T-cell (primary cell): ENCODE measurements at regions not wholly inside any gene's neighbourhood (a gene's known extent, or its start where the extent isn't known, plus 50 kb on each side); places are given as distances from the start of the nearest gene placed in this dataset.

Experiments used
- ATAC-seq, 4 experiments: fragments of 200-7000 bp in 3 of 4; fragments of 150-1000 bp in 1 of 4; cut with Tn5 transposase; replicated peaks in 1 of 4; 1 replicate in 3 of 4; 2 replicates in 1 of 4; pipeline ENCODE4 v1.10.0; 2021; ENCODE audit warnings: moderate library complexity in 3 of 4, mild to moderate bottlenecking in 2 of 4, moderate number of reproducible peaks in 1 of 4
- CTCF ChIA-PET, 2 donors: fragments of 300-600 bp; sonication (Branson Sonifier 250); formaldehyde crosslinking; loops; one replicate each; lab custom pipeline; 2022; ENCODE audit warnings: antibody characterized with exemption in 2 of 2; lab: Charles Lee
- POLR2A ChIA-PET, 2 donors: fragments of 300-600 bp; sonication (Branson Sonifier 250); formaldehyde crosslinking; loops; one replicate each; lab custom pipeline; 2022; ENCODE audit warnings: antibody characterized with exemption in 2 of 2; lab: Charles Lee
- DNase-seq, 35 experiments: peaks; one replicate each; pipeline versions ENCODE4 v3.0.0 to v3.0.0-alpha.2; 2013 to 2023
- H3K27ac ChIP-seq: one replicate; pipeline ENCODE4 v1.5.1; 2013; ENCODE audit warnings: low read length
- H3K27me3 ChIP-seq, 2 experiments: replicated peaks in 1 of 2; 1 replicate in 1 of 2; 2 replicates in 1 of 2; pipeline versions ENCODE4 v1.6.1 to v1.7.0; 2013; ENCODE audit warnings: low read length in 1 of 2, mixed read lengths in 1 of 2; ENCODE audit not compliant: control insufficient read depth in 2 of 2, insufficient read depth in 2 of 2; ENCODE audit errors: extremely low read depth in 1 of 2
- H3K36me3 ChIP-seq, 2 donors: 1 replicate in 1 of 2; 2 replicates in 1 of 2; pipeline versions ENCODE4 v1.6.1 to v1.7.0; 2013; ENCODE audit warnings: low read length in 1 of 2; ENCODE audit not compliant: control insufficient read depth in 2 of 2, insufficient read depth in 1 of 2; ENCODE audit errors: extremely low read depth in 1 of 2
- H3K4me1 ChIP-seq, 2 experiments: 1 replicate in 1 of 2; 2 replicates in 1 of 2; pipeline versions ENCODE4 v1.6.1 to v1.7.0; 2013; ENCODE audit warnings: low read length in 2 of 2, mixed read lengths in 1 of 2; ENCODE audit not compliant: insufficient read depth in 2 of 2, control insufficient read depth in 1 of 2; ENCODE audit errors: extremely low read depth in 1 of 2
- H3K4me3 ChIP-seq, 2 donors: 1 replicate in 1 of 2; 2 replicates in 1 of 2; pipeline versions ENCODE4 v1.5.1 to v1.7.0; 2013; ENCODE audit warnings: mild to moderate bottlenecking in 2 of 2, low read length in 1 of 2, moderate library complexity in 1 of 2; ENCODE audit not compliant: control insufficient read depth in 1 of 2; ENCODE audit errors: extremely low read depth in 1 of 2
- H3K9me3 ChIP-seq: 2 replicates; pipeline ENCODE4 v1.7.0; 2013
- H3K27ac Mint-ChIP-seq, 2 donors: one replicate each; pipeline ENCODE4 v1.8.0; 2020 to 2021; ENCODE audit warnings: mild to moderate bottlenecking in 2 of 2, mixed read lengths in 2 of 2
- H3K27me3 Mint-ChIP-seq, 2 donors: one replicate each; pipeline ENCODE4 v1.8.0; 2021 to 2022; ENCODE audit warnings: mixed read lengths in 2 of 2
- H3K36me3 Mint-ChIP-seq: one replicate; pipeline ENCODE4 v1.8.0; 2021; ENCODE audit warnings: mixed read lengths
- H3K4me1 Mint-ChIP-seq, 3 donors: one replicate each; pipeline ENCODE4 v1.8.0; 2020 to 2022; ENCODE audit warnings: mixed read lengths in 3 of 3, mild to moderate bottlenecking in 1 of 3
- H3K4me3 Mint-ChIP-seq, 3 donors: one replicate each; pipeline ENCODE4 v1.8.0; 2020 to 2022; ENCODE audit warnings: mild to moderate bottlenecking in 3 of 3, mixed read lengths in 3 of 3, moderate library complexity in 3 of 3
- H3K9me3 Mint-ChIP-seq, 3 donors: one replicate each; pipeline ENCODE4 v1.8.0; 2020 to 2022; ENCODE audit warnings: mixed read lengths in 3 of 3
- WGBS: methylation state at CpG from one replicate; pipeline ENCODE4 v1.1.5; 2013; ENCODE audit warnings: missing lambda C conversion rate; ENCODE audit not compliant: insufficient coverage; 5-methylcytosine and 5-hydroxymethylcytosine counted together

DNA sequence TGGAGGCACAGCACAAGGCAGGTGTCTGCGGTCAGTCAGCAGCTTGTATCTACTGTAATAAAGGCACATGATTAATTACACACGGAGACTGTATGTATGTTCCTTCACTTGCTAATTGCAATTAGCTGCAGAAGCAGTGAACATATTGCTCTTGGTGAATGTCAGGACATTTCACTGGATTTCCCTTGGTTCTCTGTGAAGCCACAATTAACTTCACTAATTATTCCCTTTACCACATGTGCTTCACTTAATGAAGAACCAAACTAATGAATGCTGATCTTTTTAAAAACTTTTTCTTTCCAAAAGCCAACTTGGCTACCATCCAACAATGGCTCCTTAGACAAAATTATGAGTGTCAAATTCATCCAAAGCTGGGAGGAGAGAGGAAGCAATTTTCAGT lies 290.7 kb downstream of the ADRA2A start:
- CTCF ChIA-PET = no interaction called here
- no peak overlapping the region for H3K27ac Mint-ChIP-seq
- H3K36me3 ChIP-seq = no peaks in the 10 kb centered on the region

DNA sequence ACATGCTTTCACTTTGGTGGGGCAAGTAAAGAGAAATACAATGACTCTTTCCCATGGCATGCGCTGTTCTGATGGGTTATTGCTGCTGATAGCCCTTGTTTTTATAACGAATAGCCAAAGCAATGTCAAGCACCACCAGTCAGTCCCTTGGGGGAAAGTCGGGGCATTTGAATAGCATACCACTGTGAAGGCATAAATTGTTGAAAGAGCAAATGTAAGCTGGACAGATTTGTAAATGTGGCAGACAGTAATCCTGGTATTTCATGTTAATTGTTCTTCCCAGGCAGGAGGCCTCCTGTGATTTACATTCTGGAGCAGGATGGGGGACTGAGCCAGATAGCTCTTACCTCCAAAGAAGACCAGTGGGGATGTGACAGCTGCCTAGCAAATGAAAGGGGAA lies 293.3 kb downstream of the ADRA2A start:
- Histone ChIP-seq H3K36me3 (no peaks in the 10 kb centered on the region), H3K27ac (no peak overlapping the region), H3K4me3 (no peak overlapping the region), H3K27me3 (peaks cover 0 to 7% of the 10 kb centered on the region in 2 experiments), H3K4me1 (no peaks in the 10 kb centered on the region), H3K9me3 (no peaks in the 10 kb centered on the region)
- peaks cover 19 to 20% of the 10 kb centered on the region in 2 donors for H3K27me3 Mint-ChIP-seq
- H3K4me3 Mint-ChIP-seq = no peak overlapping the region
- no peak overlapping the region for H3K27ac Mint-ChIP-seq
- WGBS = 48% methylated on average over 3 of the region's 3 CpGs
- DNase-seq = no peak
- ChIA-PET POLR2A (no interaction called here), CTCF (no interaction called here)
- H3K36me3 Mint-ChIP-seq = no peaks in the 10 kb centered on the region
- ATAC-seq = no peak
- H3K4me1 Mint-ChIP-seq = no peaks in the 10 kb centered on the region
- no peaks in the 10 kb centered on the region for H3K9me3 Mint-ChIP-seq

More for the DNA sequence above, 290.7 kb downstream of the ADRA2A start:
- Histone ChIP-seq H3K4me1 (no peaks in the 10 kb centered on the region), H3K27ac (no peak overlapping the region), H3K27me3 (peaks cover 0 to 4% of the 10 kb centered on the region in 2 experiments), H3K9me3 (no peaks in the 10 kb centered on the region), H3K4me3 (no peak overlapping the region)
- peaks cover 22 to 32% of the 10 kb centered on the region in 2 donors for H3K27me3 Mint-ChIP-seq
- H3K4me3 Mint-ChIP-seq = no peak overlapping the region
- DNase-seq (no peak), ATAC-seq (no peak)
- POLR2A ChIA-PET = no interaction called here
- WGBS = 85% methylated on average over 2 of the region's 2 CpGs
- H3K36me3 Mint-ChIP-seq = no peaks in the 10 kb centered on the region
- H3K9me3 Mint-ChIP-seq = no peaks in the 10 kb centered on the region
- H3K4me1 Mint-ChIP-seq = no peaks in the 10 kb centered on the region

DNA sequence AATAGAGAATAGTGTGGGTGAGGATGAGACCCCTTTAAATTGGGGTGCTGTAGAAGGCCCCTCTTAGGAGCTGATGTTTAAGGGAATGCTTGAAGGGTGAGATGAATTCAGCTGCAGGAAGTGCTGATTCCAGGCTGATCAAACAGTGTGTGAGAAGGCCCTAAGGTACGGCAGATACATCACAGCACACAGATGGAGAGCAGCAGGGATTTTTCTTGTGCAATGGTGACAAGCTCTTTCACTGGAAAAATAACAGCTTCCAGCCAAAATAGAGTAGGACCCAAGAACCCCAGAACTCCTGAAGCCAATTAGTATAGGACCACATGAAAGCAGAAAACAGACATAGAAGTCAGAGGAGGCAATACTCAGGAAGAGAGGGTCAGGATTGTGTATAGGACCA lies 296.9 kb downstream of the ADRA2A start:
- CTCF ChIA-PET = no interaction called here
- Histone ChIP-seq H3K36me3 (no peaks in the 10 kb centered on the region), H3K27ac (no peak overlapping the region), H3K27me3 (peaks cover 0 to 7% of the 10 kb centered on the region in 2 experiments), H3K9me3 (no peaks in the 10 kb centered on the region), H3K4me3 (no peak overlapping the region), H3K4me1 (no peaks in the 10 kb centered on the region)
- 100% methylated on average over 1 of the region's 1 CpG for whole genome bisulfite sequencing
- Mint-ChIP-seq H3K27ac (no peak overlapping the region), H3K4me1 (no peaks in the 10 kb centered on the region), H3K36me3 (no peaks in the 10 kb centered on the region), H3K27me3 (peaks cover 23% of the 10 kb centered on the region in 2 donors), H3K4me3 (no peak overlapping the region), H3K9me3 (no peaks in the 10 kb centered on the region)
- ATAC-seq (no peak), DNase-seq (no peak)
- POLR2A ChIA-PET = no interaction called here

DNA sequence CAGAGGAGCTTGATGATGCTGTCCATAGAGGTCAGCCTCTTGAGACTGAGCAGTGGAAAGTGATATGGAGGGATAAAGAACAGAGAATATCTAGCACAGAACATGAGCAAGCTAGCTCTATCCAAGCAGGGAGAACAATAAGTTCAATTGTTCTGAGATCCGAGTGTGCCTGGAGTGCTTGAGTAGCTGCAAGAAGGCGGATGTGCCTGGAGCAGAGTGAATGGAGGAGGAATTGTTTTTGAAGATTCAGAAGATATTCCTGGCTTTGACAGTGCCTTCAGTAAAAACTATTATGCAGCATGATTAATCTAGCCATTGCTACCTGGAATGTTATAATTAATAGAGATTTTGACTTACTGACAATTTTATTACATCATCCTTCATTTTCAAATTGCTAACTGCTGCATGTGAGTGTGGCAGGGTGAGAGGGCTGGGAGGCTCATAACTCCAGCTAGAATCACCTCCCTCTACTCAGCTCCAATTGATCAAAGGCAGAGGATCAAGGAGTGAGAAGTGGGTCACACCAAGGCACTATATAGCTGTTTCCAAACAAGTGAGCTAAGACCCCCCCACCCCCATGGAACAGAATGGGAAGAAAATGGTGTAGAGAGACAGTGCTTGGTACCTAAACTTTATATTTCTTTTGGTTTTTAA lies 302.8 kb downstream of the ADRA2A start:
- Histone ChIP-seq H3K27ac (no peak overlapping the region), H3K9me3 (no peaks in the 10 kb centered on the region), H3K4me1 (no peaks in the 10 kb centered on the region), H3K27me3 (peaks cover 0 to 8% of the 10 kb centered on the region in 2 experiments), H3K36me3 (no peaks in the 10 kb centered on the region), H3K4me3 (no peak overlapping the region)
- ChIA-PET POLR2A (interaction anchor here in 1 of 2 donors (0.6 kb wide), 1 partner anchor 1093 kb away, joined by 4 read pairs; no protein-coding TSS in a partner anchor), CTCF (no interaction called here)
- Mint-ChIP-seq H3K4me3 (no peak overlapping the region), H3K9me3 (no peaks in the 10 kb centered on the region), H3K36me3 (no peaks in the 10 kb centered on the region), H3K27ac (no peak overlapping the region), H3K27me3 (peaks cover 12 to 16% of the 10 kb centered on the region in 2 donors), H3K4me1 (no peaks in the 10 kb centered on the region)
- no peak for DNase-seq
- ATAC-seq = no peak
- WGBS = 69% methylated on average over 2 of the region's 2 CpGs

DNA sequence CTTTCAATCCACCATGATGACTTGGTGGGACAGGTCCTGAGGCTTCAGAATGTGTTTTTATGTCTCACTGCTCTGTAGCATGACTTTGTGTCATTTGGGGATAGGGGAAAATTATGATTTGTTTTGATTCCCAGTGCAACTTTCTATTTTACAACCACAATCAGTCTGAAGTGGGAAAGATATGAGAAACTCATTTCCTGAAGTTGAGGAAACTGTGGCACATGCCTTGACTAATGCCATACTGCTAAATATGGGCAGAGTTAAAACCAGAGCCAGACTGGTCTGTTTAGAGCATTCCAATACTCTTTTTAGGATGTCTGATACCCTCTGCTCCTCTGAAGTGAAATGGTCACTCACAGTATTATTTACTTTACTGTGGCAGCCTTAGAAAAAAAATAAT lies 307.7 kb downstream of the ADRA2A start:
- Mint-ChIP-seq H3K4me1 (no peaks in the 10 kb centered on the region), H3K4me3 (no peak overlapping the region), H3K36me3 (no peaks in the 10 kb centered on the region), H3K27me3 (peaks cover 17 to 18% of the 10 kb centered on the region in 2 donors), H3K27ac (no peak overlapping the region), H3K9me3 (no peaks in the 10 kb centered on the region)
- no peaks in the 10 kb centered on the region for H3K4me1 ChIP-seq
- no peak overlapping the region for H3K27ac ChIP-seq
- H3K9me3 ChIP-seq = no peaks in the 10 kb centered on the region
- CTCF ChIA-PET = no interaction called here
- ATAC-seq = no peak
- no peak for DNase-seq
- POLR2A ChIA-PET = no interaction called here
- H3K4me3 ChIP-seq = no peak overlapping the region
- H3K36me3 ChIP-seq = no peaks in the 10 kb centered on the region
- H3K27me3 ChIP-seq = peaks cover 0 to 8% of the 10 kb centered on the region in 2 experiments

DNA sequence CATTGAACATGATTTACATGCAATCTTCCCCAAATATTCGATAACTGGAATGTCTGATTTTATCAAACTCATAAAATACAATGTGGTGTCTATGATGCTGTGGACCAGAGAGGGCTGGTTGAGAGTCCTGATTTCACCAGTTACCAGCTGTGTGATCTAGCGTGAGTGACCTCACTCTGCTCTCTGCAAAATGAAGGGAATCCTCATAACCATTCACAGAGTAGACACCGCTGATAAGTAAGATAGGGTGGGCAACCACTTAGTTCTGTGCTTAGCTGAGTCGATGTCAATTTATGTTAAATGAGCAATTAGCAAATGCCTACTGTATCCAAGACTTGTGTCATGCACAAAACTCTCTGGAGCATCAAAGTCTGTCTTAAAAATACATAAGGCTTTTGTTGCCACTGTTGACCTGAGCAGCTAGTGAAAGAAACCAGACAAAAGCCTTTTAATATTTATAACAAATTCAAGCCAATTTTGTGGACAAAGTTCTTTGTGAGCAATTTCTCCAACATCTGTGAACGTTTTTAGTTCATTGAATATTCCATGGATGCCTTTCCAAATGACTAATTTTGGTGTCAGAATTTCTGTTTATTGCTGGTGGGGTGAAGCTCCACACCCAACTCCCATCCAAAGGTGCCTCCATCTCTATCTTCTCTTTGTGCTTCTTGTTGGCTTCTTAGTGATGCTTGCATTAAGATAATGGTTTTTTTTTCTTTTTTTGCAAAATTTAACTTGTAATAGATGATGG lies 314.2 kb downstream of the ADRA2A start:
- H3K9me3 ChIP-seq = no peaks in the 10 kb centered on the region
- Mint-ChIP-seq H3K27ac (no peak overlapping the region), H3K4me1 (no peaks in the 10 kb centered on the region), H3K9me3 (no peaks in the 10 kb centered on the region), H3K27me3 (peaks cover 8 to 34% of the 10 kb centered on the region in 2 donors), H3K4me3 (no peak overlapping the region), H3K36me3 (no peaks in the 10 kb centered on the region)
- no peak overlapping the region for H3K4me3 ChIP-seq
- DNase-seq (no peak), ATAC-seq (no peak)
- no peaks in the 10 kb centered on the region for H3K36me3 ChIP-seq
- no CpG with 5 or more reads among the region's 5 CpGs for WGBS
- H3K4me1 ChIP-seq = no peaks in the 10 kb centered on the region
- CTCF ChIA-PET = no interaction called here
- POLR2A ChIA-PET = no interaction called here
- no peaks in the 10 kb centered on the region for H3K27me3 ChIP-seq
- no peak overlapping the region for H3K27ac ChIP-seq
